ENCODE measurements at regions not wholly inside any gene's neighbourhood (a gene's known extent, or its start where the extent isn't known, plus 50 kb on each side); places are given as distances from the start of the nearest gene placed in this dataset.

GRCh38 chr4:60938621-60939020, 261.5 kb upstream of the ADGRL3 start (continued):
- TF ChIP-seq SRF (IDR thresholded peaks at IDR 0.05; ENCODE audit: low read depth, low read length) (no peak), SUZ12 (IDR thresholded peaks at IDR 0.05; ENCODE audit: low read length) (no peak), RFX5 (IDR thresholded peaks at IDR 0.05; ENCODE audit: borderline replicate concordance, low read depth, low read length) (no peak), ATF3 (IDR thresholded peaks at IDR 0.05; ENCODE audit: insufficient read depth, low read depth, low read length) (no peak)
